ENCODE measurements at regions not wholly inside any gene's neighbourhood (a gene's known extent, or its start where the extent isn't known, plus 50 kb on each side); places are given as distances from the start of the nearest gene placed in this dataset.

- no peak overlapping the region for H4K8ac ChIP-seq (ENCODE audit: extremely low read depth, insufficient read depth, low read length)
- H3K23ac ChIP-seq (ENCODE audit: insufficient read length): no peak overlapping the region
- no peak overlapping the region for H2BK12ac ChIP-seq (ENCODE audit: low read depth, low read length)
- H3K4me3 ChIP-seq (ENCODE audit: extremely low read depth in 1 of 4, insufficient read depth in 2 of 4, low read depth in 3 of 4, low read length in 4 of 4): no peak overlapping the region
- H2AFZ ChIP-seq (ENCODE audit: low read length): peak overlapping the region; percentile 57; the same call in 1 of the 2 replicates
- no peak overlapping the region for H2BK15ac ChIP-seq (ENCODE audit: low read length)
- H3K27me3 ChIP-seq (replicated peaks in 1 of 4; ENCODE audit: control insufficient read depth in 3 of 4, extremely low read depth in 1 of 4, insufficient read depth in 3 of 4, low read length in 3 of 4): no peaks in the 10 kb centered on the region
- ChIA-PET CTCF (ENCODE audit: partially characterized antibody) (interaction anchor here (1.4 to 2.4 kb wide), 6 partner anchors 17 to 131 kb away, joined by 4 to 12 read pairs (median 6); no protein-coding TSS in a partner anchor), POLR2A (ENCODE audit: partially characterized antibody) (interaction anchor here (0.9 kb wide), 1 partner anchor 11 kb away, joined by 3 read pairs; no protein-coding TSS in a partner anchor)
- no peaks in the 10 kb centered on the region for H3K79me2 ChIP-seq (ENCODE audit: control insufficient read depth in 1 of 2, insufficient read depth in 2 of 2, low read length in 2 of 2)
- H3K36me3 ChIP-seq (ENCODE audit: control insufficient read depth in 2 of 4, insufficient read depth in 4 of 4, low read length in 3 of 4): no peaks in the 10 kb centered on the region
- no peak overlapping the region for H2BK120ac ChIP-seq (replicated peaks; ENCODE audit: low read depth, low read length)
- H3K14ac ChIP-seq (ENCODE audit: insufficient read length): no peak overlapping the region
- no peak overlapping the region for H4K91ac ChIP-seq (replicated peaks; ENCODE audit: insufficient read length, low read length)
- H3K27ac ChIP-seq (ENCODE audit: low read depth, low read length): no peak overlapping the region
- H3K4me2 ChIP-seq (ENCODE audit: insufficient read depth in 1 of 2, low read depth in 2 of 2, low read length in 2 of 2): no peak overlapping the region
- no peaks in the 10 kb centered on the region for H3K9me3 ChIP-seq (ENCODE audit: insufficient read depth in 2 of 2, low read depth in 1 of 2, low read length in 1 of 2)
- no peaks in the 10 kb centered on the region; the same call in 1 of the 2 replicates for H3K23me2 ChIP-seq (ENCODE audit: low read depth, low read length)
- no peak overlapping the region for H2BK5ac ChIP-seq (ENCODE audit: low read depth, low read length)
- no peak overlapping the region for H4K5ac ChIP-seq (ENCODE audit: insufficient read length, low read depth, low read length)
- no peak overlapping the region for H2BK20ac ChIP-seq (ENCODE audit: low read length)
- H3K18ac ChIP-seq (ENCODE audit: extremely low read depth, low read length): no peak overlapping the region
- H4K20me1 ChIP-seq (replicated peaks in 1 of 2; ENCODE audit: control insufficient read depth in 1 of 2, insufficient read depth in 2 of 2, low read length in 2 of 2): no peaks in the 10 kb centered on the region
- WGBS, 2 experiments (ENCODE audit: extremely low coverage in 1 of 2, insufficient coverage in 1 of 2, insufficient read length in 1 of 2, insufficient replicate concordance in 2 of 2, low coverage in 1 of 2, low lambda C conversion rate in 2 of 2, missing lambda C conversion rate in 1 of 2): 85 to 100% methylated on average over 2 to 8 of the region's 8 CpGs
- H3K9ac ChIP-seq (replicated peaks in 1 of 4; ENCODE audit: extremely low read depth in 1 of 4, low read depth in 3 of 4, low read length in 3 of 4): no peak overlapping the region
- no peaks in the 10 kb centered on the region for H3K4me1 ChIP-seq (replicated peaks in 1 of 4; ENCODE audit: control insufficient read depth in 3 of 4, insufficient read depth in 4 of 4, low read length in 3 of 4)
- no peak overlapping the region for H3K4ac ChIP-seq (replicated peaks; ENCODE audit: insufficient read length, low read depth, low read length)
- H3K79me1 ChIP-seq (ENCODE audit: low read depth, low read length): no peaks in the 10 kb centered on the region
- FAIRE-seq (no peak), DNase-seq (ENCODE audit: low read depth in 1 of 2, low spot score in 2 of 2) (no peak)
- no peak overlapping the region for H3K56ac ChIP-seq (replicated peaks; ENCODE audit: insufficient read length, low read depth, low read length)
- H2AK5ac ChIP-seq (ENCODE audit: low read depth, low read length): no peak overlapping the region
- no peak for TF ChIP-seq RFX5 (IDR thresholded peaks at IDR 0.05; ENCODE audit: borderline replicate concordance, low read depth, low read length)
- no peak for TF ChIP-seq YY1 (IDR thresholded peaks at IDR 0.05; ENCODE audit: low read depth, low read length)
- no peak for TF ChIP-seq SAP30 (IDR thresholded peaks at IDR 0.05; ENCODE audit: insufficient read depth, insufficient replicate concordance, low read length)
- no peak for TF ChIP-seq ZNF274 (IDR thresholded peaks at IDR 0.05; ENCODE audit: borderline replicate concordance, extremely low read depth, low read length)
- TF ChIP-seq GTF2F1 (IDR thresholded peaks at IDR 0.05; ENCODE audit: borderline replicate concordance, low read depth, low read length): no peak
- TF ChIP-seq CHD1 (IDR thresholded peaks at IDR 0.05; ENCODE audit: low read depth, low read length): no peak
- no peak for TF ChIP-seq RXRA (IDR thresholded peaks at IDR 0.05; ENCODE audit: insufficient read depth, low read depth, low read length)
- TF ChIP-seq POLR2AphosphoS5 (IDR thresholded peaks at IDR 0.05; ENCODE audit: low read depth, low read length): no peak
- TF ChIP-seq SIRT6 (IDR thresholded peaks at IDR 0.05; ENCODE audit: low read length): no peak
- TF ChIP-seq SIX5 (IDR thresholded peaks at IDR 0.05; ENCODE audit: low read depth, low read length): no peak
- no peak for TF ChIP-seq HDAC2 (IDR thresholded peaks at IDR 0.05; ENCODE audit: borderline replicate concordance in 1 of 2, low read depth in 2 of 2, low read length in 2 of 2)
- TF ChIP-seq GABPA (IDR thresholded peaks at IDR 0.05; ENCODE audit: borderline replicate concordance, insufficient read depth, low read length): no peak
- TF ChIP-seq BACH1 (IDR thresholded peaks at IDR 0.05; ENCODE audit: low read length): no peak
- no peak for TF ChIP-seq ASH2L (IDR thresholded peaks at IDR 0.05; ENCODE audit: low read length)
- no peak for TF ChIP-seq NANOG (IDR thresholded peaks at IDR 0.05; ENCODE audit: insufficient read depth, low read depth, low read length, poor library complexity, severe bottlenecking)
Observed at GRCh38 chr14:22124073-22124613, 450.5 kb upstream of the OR4E1 start.
